GM21360 (cell line): ENCODE measurements at regions not wholly inside any gene's neighbourhood (a gene's known extent, or its start where the extent isn't known, plus 50 kb on each side); places are given as distances from the start of the nearest gene placed in this dataset.

ENCODE experiments used
- ATAC-seq: cut with Tn5 transposase; IDR thresholded peaks from one replicate; pipeline ENCODE4 v1.9.1; 2021; ENCODE audit warnings: mild to moderate bottlenecking, moderate library complexity; ENCODE audit not compliant: unreplicated experiment

GRCh38 chr10:117905404-117905803 is 141.3 kb downstream of the RAB11FIP2 start:
- no peak for ATAC-seq

- no peak for ATAC-seq
Observed at GRCh38 chr10:117911684-117912083, 135.1 kb downstream of the RAB11FIP2 start.

- ATAC-seq: no peak
Observed at GRCh38 chr10:117914334-117914733, 132.4 kb downstream of the RAB11FIP2 start.

- no peak for ATAC-seq
Observed at GRCh38 chr10:117920956-117921355, 125.8 kb downstream of the RAB11FIP2 start.

- no peak for ATAC-seq
Observed at GRCh38 chr10:117921421-117921820, 125.3 kb downstream of the RAB11FIP2 start.

GRCh38 chr10:117924820-117925219 is 121.9 kb downstream of the RAB11FIP2 start:
- no peak for ATAC-seq

- no peak for ATAC-seq
Observed at GRCh38 chr10:117925369-117925768, 121.4 kb downstream of the RAB11FIP2 start.

- ATAC-seq: no peak
Observed at GRCh38 chr10:117926491-117926890, 120.2 kb downstream of the RAB11FIP2 start.

- ATAC-seq: no peak
Observed at GRCh38 chr10:117927332-117927731, 119.4 kb downstream of the RAB11FIP2 start.

- no peak for ATAC-seq
Observed at GRCh38 chr10:117927871-117928270, 118.9 kb downstream of the RAB11FIP2 start.

- ATAC-seq: no peak
Observed at GRCh38 chr10:117928281-117928680, 118.5 kb downstream of the RAB11FIP2 start.

- ATAC-seq: no peak
Observed at GRCh38 chr10:117928741-117929140, 118.0 kb downstream of the RAB11FIP2 start.

- no peak for ATAC-seq
Observed at GRCh38 chr10:117929327-117930067, 117.2 kb downstream of the RAB11FIP2 start.

- no peak for ATAC-seq
Observed at GRCh38 chr10:117931078-117931477, 115.7 kb downstream of the RAB11FIP2 start.

GRCh38 chr10:117933036-117933435 is 113.7 kb downstream of the RAB11FIP2 start:
- no peak for ATAC-seq

GRCh38 chr10:117934477-117934876 is 112.3 kb downstream of the RAB11FIP2 start:
- no peak for ATAC-seq

GRCh38 chr10:117936141-117936540 is 110.6 kb downstream of the RAB11FIP2 start:
- ATAC-seq: no peak

GRCh38 chr10:117936566-117936965 is 110.2 kb downstream of the RAB11FIP2 start:
- ATAC-seq: no peak

- no peak for ATAC-seq
Observed at GRCh38 chr10:117936976-117937375, 109.8 kb downstream of the RAB11FIP2 start.

GRCh38 chr10:117938104-117938503 is 108.6 kb downstream of the RAB11FIP2 start:
- ATAC-seq: no peak

GRCh38 chr10:117942226-117942625 is 104.5 kb downstream of the RAB11FIP2 start:
- ATAC-seq: no peak

GRCh38 chr10:117944676-117945447 is 101.9 kb downstream of the RAB11FIP2 start:
- ATAC-seq: no peak
